NCI-H1048 (cell line): ENCODE measurements at regions not wholly inside any gene's neighbourhood (a gene's known extent, or its start where the extent isn't known, plus 50 kb on each side); places are given as distances from the start of the nearest gene placed in this dataset.

Experiments
- DNase-seq: peaks from one replicate; lab custom pipeline; 2025; lab: John Stamatoyannopoulos, UW

DNA sequence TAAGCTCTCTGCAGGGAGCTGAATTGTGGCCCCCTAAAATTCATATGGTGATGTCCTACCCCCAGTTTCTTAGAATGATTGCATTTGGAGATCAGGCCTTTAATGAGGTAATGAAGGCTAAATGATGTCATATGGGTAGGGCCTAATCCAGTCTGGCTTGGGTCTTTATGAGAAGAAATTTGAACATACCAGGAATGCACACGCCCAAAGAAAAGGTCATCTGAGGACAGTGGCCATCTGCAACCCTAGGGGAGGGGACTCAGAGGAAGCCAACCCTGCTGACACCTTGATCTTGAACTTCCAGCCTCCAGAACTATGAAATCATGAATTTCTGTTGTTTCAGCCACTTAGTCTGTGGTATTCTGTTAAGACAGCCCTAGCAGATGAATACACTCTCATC, 426.7 kb downstream of the EPHA4 start:
- no peak for DNase-seq

DNA sequence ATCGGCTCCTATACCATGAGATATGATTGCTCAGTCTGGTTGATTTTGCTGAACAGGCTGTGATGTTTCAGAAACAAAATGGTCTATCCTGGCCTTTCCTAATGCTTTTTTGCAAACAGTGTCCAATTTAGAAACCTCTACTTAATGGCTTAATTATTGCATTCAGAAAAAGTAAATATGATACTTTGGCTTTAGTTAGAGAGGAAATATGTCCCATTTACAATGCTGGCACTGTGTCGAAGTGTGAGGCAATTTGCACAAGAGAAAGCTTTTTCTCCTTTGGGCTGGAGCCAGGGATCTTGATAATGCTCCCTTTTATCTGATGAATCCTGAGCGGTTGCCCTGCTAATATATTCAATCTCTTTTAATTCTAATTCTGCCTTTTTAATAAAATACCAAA, 418.9 kb downstream of the EPHA4 start:
- DNase-seq, result peak; percentile 8

GRCh38 chr2:221154176-221154575, 417.9 kb downstream of the EPHA4 start:
- DNase-seq, result no peak

DNA sequence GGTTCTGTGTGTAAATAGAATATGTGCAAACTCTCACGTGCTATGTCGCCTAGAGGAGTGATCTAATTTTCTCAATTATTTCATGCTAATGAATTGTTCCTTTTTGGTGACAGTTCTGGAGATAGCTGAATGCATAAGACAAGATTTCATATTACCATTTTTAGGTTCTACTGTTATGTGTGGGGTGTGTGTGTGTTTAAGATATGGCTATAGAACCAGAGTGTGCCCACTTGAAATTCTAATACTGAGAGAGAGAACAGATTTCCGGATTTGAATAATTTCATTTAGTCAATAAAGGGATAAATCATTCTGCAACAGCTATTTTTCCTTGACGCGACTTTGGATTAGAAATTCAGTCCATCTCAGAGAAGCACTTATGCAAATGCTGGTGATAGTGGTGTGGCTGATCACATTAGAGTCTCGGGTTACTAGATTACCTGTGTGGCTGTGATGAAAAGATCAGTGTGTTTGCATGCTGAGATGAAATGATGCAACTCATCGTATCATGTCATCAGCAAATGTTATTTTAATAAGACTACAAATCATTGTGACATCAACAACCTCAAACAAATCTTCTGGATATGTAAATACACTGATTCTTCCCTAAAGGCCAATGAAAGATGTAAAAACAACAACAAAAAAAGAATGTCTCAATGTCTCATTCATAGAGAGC, 415.9 kb downstream of the EPHA4 start:
- peak; percentile 77 for DNase-seq

- DNase-seq, result no peak
Measured at GRCh38 chr2:221161186-221161585, 410.9 kb downstream of the EPHA4 start.

DNA sequence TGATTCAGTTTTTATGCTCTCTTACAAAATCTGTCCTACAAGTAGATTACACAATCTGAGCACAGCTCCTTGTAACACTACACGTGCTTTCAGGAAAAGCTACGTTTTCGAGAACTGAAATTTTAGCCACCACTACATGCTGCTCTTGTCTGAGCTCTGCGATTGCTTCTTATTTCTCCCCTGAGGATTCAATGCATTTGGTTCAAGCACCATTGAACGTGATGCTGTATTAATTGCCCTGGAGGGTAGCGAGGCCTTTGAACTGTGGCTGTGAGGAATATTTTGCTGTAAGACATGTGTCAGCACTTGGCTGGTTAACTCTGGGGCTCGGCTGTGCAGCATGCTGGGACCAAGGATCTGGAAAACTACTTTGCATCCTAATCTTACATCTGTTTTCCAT, 405.8 kb downstream of the EPHA4 start:
- no peak for DNase-seq

DNA sequence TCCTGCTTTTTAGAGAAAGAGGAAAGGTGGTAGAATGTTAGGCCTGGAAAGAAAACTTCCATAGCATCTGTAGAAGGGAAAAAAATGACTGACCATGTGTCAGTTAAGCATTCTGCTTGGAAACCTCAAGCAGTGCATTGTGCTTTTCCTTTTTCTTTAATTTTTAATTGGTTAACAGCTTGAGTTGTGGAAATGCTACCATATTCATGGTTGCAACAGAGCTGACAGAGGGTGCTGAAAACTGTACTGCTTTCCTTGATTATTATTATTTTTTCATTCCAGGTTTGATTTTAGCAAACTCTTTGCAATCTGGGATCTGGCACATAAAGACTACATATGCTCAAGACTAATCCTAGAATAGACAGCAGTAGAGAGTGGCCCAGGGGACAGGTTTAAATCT, 404.5 kb downstream of the EPHA4 start:
- DNase-seq, result no peak

DNA sequence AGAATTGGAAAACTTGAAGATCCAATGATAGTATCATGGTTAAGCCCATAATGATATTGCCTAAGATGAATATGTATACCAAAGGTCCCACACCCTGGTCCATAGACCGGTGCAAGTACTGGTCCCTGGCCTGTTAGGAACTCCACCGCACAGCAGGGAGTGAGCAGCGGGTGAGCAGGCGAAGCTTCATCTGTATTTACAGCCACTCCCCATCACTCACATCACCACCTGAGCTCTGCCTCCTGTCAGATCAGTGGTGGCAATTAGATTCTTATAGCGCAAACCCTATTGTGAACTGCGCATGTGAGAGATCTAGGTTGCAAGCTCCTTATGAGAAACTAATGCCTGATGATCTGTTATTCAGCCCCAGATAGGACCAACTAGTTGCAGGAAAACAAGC, 402.4 kb downstream of the EPHA4 start:
- no peak for DNase-seq

DNA sequence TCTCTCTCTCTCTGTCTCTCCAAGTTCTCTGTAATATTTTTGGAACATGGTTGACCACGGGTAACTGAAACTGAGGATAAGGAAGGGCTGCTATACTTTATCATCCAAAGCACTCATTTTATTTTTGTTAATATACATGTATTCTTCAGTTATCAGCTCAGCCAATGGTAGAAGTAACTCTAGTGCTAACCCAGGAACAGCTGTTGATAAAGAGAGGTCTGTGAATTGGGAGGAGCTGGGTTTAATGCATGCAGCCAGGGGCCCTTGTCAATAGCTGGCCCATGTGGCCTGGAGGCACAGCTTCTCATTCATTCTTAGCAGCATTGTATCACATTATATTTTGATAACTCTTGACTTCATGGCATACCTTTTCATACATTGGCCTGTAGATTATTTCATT, 401.6 kb downstream of the EPHA4 start:
- no peak for DNase-seq

DNA sequence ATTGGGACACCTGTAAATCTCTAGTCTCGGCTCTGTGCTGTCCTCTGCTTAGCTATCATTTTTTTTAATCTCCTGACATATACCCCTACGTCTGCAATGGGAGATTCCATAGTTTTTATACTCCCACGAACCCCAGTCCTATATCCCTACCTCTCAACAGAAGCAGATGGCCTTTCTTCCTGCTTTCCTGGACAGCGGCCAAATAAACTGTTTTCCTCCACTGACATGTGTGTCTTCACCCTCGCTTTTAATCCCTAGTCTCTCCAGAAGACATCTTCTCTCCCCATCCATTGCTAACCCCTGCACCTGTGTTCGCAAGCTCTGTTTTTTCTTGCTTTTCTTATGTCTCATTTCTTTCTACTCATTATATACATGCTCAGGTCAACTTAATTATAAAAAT, 395.4 kb downstream of the EPHA4 start:
- no peak for DNase-seq

GRCh38 chr2:221178139-221178538, 394.0 kb downstream of the EPHA4 start:
- DNase-seq, result no peak

DNA sequence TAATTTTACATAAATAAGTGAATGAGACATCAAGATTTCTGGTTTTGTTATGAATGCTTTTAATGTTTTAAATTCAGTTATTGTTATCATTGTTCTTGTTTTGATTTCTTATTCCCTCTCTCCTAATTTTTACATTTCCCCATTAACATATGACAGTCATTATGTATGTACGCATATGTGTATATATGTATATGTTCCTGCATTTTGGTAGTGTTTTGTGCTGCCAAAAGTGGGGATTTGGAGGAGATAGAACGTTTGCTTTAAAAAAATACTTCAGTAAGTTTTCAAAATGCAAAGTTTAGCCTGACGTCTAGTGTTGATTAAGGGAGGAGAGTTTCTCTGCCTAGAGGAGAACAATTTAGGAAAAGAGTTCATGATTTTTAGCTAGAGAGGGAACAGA, 385.2 kb downstream of the EPHA4 start:
- no peak for DNase-seq

DNA sequence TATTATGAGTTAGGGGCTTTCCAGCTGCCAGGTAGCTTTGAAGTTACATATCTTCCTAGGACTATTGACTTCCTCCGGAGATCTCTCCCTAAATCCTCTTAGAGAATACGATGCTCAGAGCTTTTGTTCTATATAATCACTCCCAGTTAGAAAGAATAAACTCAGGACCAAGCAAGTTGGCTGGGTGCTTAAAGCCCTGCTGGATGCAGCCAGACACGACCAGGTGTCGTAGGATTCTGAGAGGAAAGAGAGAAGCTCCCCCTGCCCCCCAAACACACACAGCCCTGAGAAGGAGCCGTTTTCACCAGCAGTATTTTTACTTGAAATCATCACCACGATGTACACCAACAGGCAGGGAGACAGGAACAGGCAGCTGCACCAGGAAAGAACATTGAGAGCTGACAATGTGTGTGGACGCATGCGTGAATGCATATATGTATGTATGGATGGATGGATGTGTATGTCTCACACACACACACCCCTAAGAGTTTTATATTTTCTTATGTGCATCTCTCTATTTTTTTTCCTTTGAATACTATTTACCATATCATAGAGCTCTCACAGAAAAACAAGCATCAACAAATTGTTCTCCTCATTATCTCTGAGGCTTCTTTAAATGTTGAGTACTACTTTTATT, 382.6 kb downstream of the EPHA4 start:
- no peak for DNase-seq

GRCh38 chr2:221195829-221196228, 376.3 kb downstream of the EPHA4 start:
- no peak for DNase-seq

DNA sequence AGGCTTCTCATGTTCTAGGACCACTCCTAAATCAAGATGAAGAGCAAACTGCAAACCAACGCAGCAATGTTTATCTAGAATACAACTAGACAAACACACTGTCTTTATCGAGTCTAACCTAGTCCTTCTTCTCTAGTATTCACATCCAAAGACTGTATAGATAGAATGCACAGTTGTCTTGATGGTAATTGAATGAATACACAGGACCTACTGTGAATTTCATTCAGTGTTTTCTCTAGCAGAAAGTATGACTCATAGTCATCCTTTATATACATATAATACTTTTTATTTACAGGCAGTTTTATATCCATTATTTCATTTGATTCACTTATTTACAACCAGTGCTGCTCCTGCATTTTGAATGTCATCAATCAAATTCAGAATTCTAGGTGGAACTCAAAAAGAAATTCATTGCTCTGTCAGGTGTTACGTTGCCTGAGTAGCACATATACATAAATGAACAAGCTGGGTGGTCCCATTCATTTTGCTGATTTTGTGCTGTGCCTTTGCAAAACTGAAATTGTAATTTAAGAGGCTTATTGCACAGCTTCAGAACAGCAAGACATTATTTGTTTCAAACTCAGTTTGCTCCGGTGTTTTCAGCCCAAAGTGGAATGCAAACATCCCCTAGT, 374.8 kb downstream of the EPHA4 start:
- no peak for DNase-seq

GRCh38 chr2:221198309-221198708, 373.8 kb downstream of the EPHA4 start:
- no peak for DNase-seq

DNA sequence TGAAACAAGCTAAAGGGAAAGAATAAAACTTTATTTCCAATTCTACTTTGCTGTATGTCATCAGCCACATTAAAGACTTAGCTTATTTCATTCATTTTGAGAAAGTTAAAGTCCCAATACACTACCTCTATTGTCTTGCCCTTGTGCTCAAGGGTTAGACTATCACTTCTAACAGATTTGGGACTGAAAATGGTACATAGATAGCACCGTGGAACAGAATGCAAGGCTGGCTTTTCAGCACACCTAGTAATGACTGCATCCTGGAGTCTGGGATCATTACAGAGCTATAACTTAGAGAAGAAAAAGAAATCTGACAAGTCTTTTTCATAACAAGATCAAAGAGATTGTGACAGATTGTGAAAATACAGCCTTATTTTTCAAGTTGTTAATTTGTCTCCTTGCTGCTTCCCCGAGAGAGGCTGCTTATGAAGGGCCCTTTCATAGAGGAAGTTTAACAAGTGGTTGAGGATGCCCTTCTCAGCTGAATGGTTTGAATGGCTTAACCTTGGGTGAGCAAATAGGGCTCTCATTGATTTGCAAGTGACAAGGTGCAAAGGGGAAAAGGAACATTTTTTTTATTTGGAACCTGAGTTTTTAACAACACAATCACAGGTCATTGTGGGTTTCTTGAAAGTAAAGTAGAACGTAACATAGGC, 371.8 kb downstream of the EPHA4 start:
- no peak for DNase-seq

DNA sequence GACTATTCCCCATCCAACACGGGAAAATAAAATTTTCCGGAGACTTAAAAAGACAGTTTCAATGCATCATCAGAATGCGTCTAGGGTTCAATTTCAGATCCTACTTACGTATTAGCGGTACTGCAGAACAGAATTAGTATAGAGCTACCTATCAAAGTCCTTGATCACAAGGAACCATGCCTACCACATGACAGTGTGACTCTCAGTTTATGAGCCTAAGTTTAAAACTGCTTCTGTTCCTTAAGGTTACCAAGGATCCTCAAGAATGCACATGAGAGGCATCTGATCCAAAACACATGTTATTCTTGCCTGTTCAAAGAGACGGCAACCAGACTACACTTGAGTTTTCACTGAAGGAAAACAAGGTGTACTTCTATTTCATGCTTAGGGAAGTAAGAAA, 369.7 kb downstream of the EPHA4 start:
- no peak for DNase-seq

GRCh38 chr2:221203125-221203524, 369.0 kb downstream of the EPHA4 start:
- DNase-seq, result no peak

DNA sequence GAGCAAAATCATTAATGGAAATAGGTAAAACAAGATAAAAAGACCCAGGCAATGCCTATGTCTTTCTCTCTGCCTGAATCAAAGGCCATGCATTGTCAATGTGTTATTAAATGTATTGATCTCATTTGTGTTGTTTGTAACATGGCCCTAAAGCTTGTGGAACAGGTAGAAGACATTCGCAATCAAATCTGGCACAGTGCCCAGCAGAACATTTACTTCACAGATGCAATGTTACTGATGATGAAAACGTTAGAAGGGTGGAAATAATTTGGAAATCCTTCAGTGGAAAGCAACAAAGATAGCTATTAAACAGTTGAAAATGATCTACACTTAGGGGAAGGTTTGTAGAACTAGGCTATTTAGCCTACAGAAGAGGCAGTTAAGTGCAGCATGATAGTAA, 368.2 kb downstream of the EPHA4 start:
- DNase-seq, result no peak

DNA sequence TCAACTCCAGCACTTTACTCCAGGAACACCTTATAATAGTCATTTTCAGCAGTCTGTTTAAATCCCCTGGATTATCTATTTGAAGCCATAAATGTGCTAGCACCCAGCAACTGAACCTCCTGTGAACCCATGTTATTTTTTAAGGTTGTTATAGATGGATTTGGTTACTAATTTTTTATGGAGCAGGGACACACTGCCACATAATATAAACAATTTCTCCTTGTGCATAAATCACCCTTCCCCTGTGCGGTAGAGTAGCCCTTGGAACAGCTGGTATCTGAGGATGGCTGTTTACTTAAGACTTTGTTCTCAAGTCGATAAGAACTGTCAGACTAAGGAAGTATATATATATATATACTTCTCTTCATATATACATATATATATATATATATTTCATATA, 367.4 kb downstream of the EPHA4 start:
- no peak for DNase-seq

DNA sequence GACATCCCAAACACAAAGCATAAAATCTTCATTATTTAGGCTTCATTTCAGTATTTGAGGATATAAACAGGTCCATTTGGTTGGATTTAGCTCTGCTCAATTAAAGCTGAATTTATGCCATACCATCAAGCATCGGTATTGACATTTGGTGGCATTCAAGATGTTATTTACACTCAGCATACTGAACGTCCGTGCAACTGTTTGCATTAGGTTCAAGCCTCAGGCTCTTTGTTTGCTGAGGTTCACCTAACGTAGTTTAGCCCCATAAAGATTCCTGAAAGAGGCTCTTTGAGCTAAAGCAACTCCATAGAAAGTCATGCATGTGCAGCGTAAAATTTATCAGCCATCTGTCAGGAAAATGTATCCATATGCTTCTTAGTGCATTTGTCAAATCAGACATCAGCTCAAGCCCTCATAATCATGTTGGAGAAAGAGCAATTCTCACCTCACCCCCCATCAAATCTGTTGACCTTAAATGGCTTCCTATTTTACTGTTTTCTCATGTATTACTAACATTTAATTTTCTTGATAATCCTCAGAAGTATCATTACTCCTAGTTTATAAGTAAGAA, 366.9 kb downstream of the EPHA4 start:
- no peak for DNase-seq

- DNase-seq, result no peak
Measured at GRCh38 chr2:221210686-221211085, 361.4 kb downstream of the EPHA4 start.
